CD14-positive monocyte (primary cell): ENCODE measurements at regions not wholly inside any gene's neighbourhood (a gene's known extent, or its start where the extent isn't known, plus 50 kb on each side); places are given as distances from the start of the nearest gene placed in this dataset.

ENCODE experiments used
- DNase-seq, 3 donors: peaks; one replicate each; pipeline ENCODE4 v3.0.0-alpha.2; 2011 to 2022
- H2AFZ ChIP-seq: 2 replicates; pipeline ENCODE4 v1.6.0; 2012; ENCODE audit warnings: mild to moderate bottlenecking, low read depth, low read length, inconsistent platforms; ENCODE audit not compliant: insufficient read depth, poor library complexity, severe bottlenecking
- H3K27ac ChIP-seq, 2 donors: 1 replicate in 1 of 2; 2 replicates in 1 of 2; pipeline ENCODE4 v1.5.1; 2012 to 2013; ENCODE audit warnings: low read length in 2 of 2, control low read depth in 1 of 2, inconsistent platforms in 1 of 2, low read depth in 1 of 2, mild to moderate bottlenecking in 1 of 2
- H3K27me3 ChIP-seq, 2 donors: one replicate each; pipeline versions ENCODE4 v1.6.0 to v1.6.1; 2011 to 2013; ENCODE audit warnings: low read length in 2 of 2; ENCODE audit not compliant: control insufficient read depth in 2 of 2, insufficient read depth in 2 of 2
- H3K36me3 ChIP-seq, 2 donors: replicated peaks in 1 of 2; 1 replicate in 1 of 2; 2 replicates in 1 of 2; pipeline versions ENCODE4 v1.5.1 to v1.6.1; 2012 to 2013; ENCODE audit warnings: low read length in 2 of 2, control low read depth in 1 of 2, inconsistent platforms in 1 of 2, mild to moderate bottlenecking in 1 of 2; ENCODE audit not compliant: insufficient read depth in 2 of 2, control insufficient read depth in 1 of 2
- H3K4me1 ChIP-seq, 2 donors: 1 replicate in 1 of 2; 2 replicates in 1 of 2; pipeline versions ENCODE4 v1.5.1 to v1.6.1; 2012 to 2013; ENCODE audit warnings: low read length in 2 of 2, control low read depth in 1 of 2, inconsistent platforms in 1 of 2, mild to moderate bottlenecking in 1 of 2, moderate library complexity in 1 of 2; ENCODE audit not compliant: insufficient read depth in 2 of 2, control insufficient read depth in 1 of 2
- H3K4me2 ChIP-seq: replicated peaks from 2 replicates; pipeline ENCODE3; 2012; ENCODE audit warnings: low read length, moderate library complexity, mild to moderate bottlenecking; ENCODE audit not compliant: poor library complexity, severe bottlenecking; ENCODE audit errors: extremely low read depth
- H3K4me3 ChIP-seq, 3 experiments: fragments of 200-600 bp in 1 of 3; sonication (generic) in 1 of 3; replicated peaks in 1 of 3; 1 replicate in 2 of 3; 2 replicates in 1 of 3; pipeline ENCODE4 v1.5.1; 2011 to 2013; ENCODE audit warnings: low read length in 3 of 3, mild to moderate bottlenecking in 3 of 3, control low read depth in 2 of 3, low read depth in 2 of 3, inconsistent platforms in 1 of 3, moderate library complexity in 1 of 3
- H3K79me2 ChIP-seq: 2 replicates; pipeline ENCODE4 v1.6.0; 2012; ENCODE audit warnings: mild to moderate bottlenecking, control low read depth, inconsistent platforms, low read length, moderate library complexity; ENCODE audit not compliant: insufficient read depth
- H3K9ac ChIP-seq: 2 replicates; pipeline ENCODE4 v1.6.0; 2017; ENCODE audit warnings: low read length, mild to moderate bottlenecking; ENCODE audit not compliant: insufficient read depth, poor library complexity, severe bottlenecking
- H3K9me3 ChIP-seq, 2 donors: replicated peaks in 1 of 2; 1 replicate in 1 of 2; 2 replicates in 1 of 2; pipeline versions ENCODE4 v1.5.1 to v1.6.1; 2012 to 2013; ENCODE audit warnings: low read length in 2 of 2, control low read depth in 1 of 2; ENCODE audit not compliant: control insufficient read depth in 1 of 2, insufficient read depth in 1 of 2
- H4K20me1 ChIP-seq: 2 replicates; pipeline ENCODE4 v1.6.0; 2012; ENCODE audit warnings: mild to moderate bottlenecking, low read length, control low read depth, moderate library complexity; ENCODE audit not compliant: insufficient read depth
- H3K27ac Mint-ChIP-seq, 7 donors: one replicate each; pipeline ENCODE4 v1.8.0; 2020; ENCODE audit warnings: mild to moderate bottlenecking in 7 of 7, mixed read lengths in 7 of 7, moderate library complexity in 6 of 7, inconsistent platforms in 2 of 7
- H3K27me3 Mint-ChIP-seq, 3 donors: one replicate each; pipeline ENCODE4 v1.8.0; 2021 to 2022; ENCODE audit warnings: low read depth in 3 of 3, mild to moderate bottlenecking in 3 of 3, mixed read lengths in 3 of 3, moderate library complexity in 3 of 3, inconsistent platforms in 1 of 3
- H3K36me3 Mint-ChIP-seq, 2 donors: one replicate each; pipeline ENCODE4 v1.8.0; 2020; ENCODE audit warnings: mixed read lengths in 2 of 2, inconsistent platforms in 1 of 2, mild to moderate bottlenecking in 1 of 2
- H3K4me1 Mint-ChIP-seq: one replicate; pipeline ENCODE4 v1.8.0; 2020; ENCODE audit warnings: mild to moderate bottlenecking, mixed read lengths
- H3K4me3 Mint-ChIP-seq, 2 donors: one replicate each; pipeline ENCODE4 v1.8.0; 2020; ENCODE audit warnings: mild to moderate bottlenecking in 2 of 2, mixed read lengths in 2 of 2, moderate library complexity in 1 of 2
- H3K9me3 Mint-ChIP-seq, 7 donors: one replicate each; pipeline ENCODE4 v1.8.0; 2020 to 2022; ENCODE audit warnings: mixed read lengths in 7 of 7, mild to moderate bottlenecking in 6 of 7, moderate library complexity in 6 of 7, inconsistent platforms in 2 of 7
- WGBS: methylation state at CpG from one replicate; pipeline ENCODE4 v1.1.5; 2013; ENCODE audit warnings: missing lambda C conversion rate; ENCODE audit not compliant: insufficient coverage; 5-methylcytosine and 5-hydroxymethylcytosine counted together
- intact Hi-C, 2 donors: fragments of 100-400 bp; cut with micrococcal nuclease; formaldehyde crosslinking; loops; one replicate each; pipeline versions ENCODE4 v1.15.0 to v1.15.1; 2023
- TF ChIP-seq, protein P1 (sequence below): fragments of 200-600 bp; IDR thresholded peaks from one replicate; pipeline ENCODE4 v1.8.0; 2022; ENCODE audit warnings: antibody characterized with exemption, mild to moderate bottlenecking

DNA sequence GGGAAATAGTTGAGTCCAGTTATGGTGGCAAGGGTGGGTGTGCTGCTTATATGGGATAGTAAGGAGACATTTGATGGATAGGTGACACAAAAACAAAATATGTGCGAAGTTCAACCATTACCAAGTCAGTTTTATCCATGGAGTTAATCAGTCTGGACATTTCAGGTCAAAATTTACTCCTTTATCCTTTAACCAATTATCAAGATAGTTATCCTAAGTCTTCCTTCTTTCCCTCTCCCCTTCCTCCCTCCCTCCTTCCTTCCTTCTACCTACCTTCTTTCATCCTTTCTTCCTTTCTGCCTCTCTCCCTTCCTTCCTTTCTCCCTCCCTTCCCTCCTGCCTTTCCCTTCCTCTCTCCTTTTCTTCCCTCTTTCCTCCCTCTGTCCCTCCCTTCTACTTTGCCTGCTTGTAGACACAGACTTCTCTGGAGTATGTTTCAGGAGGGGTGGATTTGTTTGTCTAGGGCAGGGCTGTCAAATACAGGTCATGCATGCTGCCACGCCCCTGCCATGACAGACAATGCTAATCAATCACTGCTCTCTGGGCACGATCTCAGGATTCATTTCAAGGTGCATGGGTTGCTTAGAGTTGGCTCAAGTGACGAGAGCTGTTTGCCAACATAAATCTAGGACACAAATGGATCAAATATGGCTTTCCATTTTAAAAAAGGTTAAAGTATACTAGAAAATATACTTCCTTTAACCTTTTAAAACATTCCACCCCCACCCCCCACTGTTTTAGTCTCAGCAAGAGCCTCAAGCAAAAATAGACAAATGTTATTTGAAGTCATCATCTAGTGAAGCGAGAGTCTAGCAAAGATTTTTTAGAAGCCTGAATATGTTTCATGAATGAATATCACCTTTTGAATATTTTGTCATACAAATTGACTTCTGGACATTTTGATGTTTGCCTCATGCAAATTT is 281.6 kb upstream of the CITED2 start:
- H3K4me3 ChIP-seq, result no peak overlapping the region
- no peak overlapping the region for H2AFZ ChIP-seq
- H3K4me1 ChIP-seq, result no peaks in the 10 kb centered on the region
- DNase-seq, result no peak
- H3K9me3 ChIP-seq, result no peaks in the 10 kb centered on the region
- H3K27me3 Mint-ChIP-seq, result peaks cover 0 to 2% (median 0%) of the 10 kb centered on the region in 3 donors
- H3K9me3 Mint-ChIP-seq, result peaks cover 0 to 3% (median 0%) of the 10 kb centered on the region in 7 donors
- H3K27me3 ChIP-seq, result no peaks in the 10 kb centered on the region
- TF ChIP-seq, protein P1, sequence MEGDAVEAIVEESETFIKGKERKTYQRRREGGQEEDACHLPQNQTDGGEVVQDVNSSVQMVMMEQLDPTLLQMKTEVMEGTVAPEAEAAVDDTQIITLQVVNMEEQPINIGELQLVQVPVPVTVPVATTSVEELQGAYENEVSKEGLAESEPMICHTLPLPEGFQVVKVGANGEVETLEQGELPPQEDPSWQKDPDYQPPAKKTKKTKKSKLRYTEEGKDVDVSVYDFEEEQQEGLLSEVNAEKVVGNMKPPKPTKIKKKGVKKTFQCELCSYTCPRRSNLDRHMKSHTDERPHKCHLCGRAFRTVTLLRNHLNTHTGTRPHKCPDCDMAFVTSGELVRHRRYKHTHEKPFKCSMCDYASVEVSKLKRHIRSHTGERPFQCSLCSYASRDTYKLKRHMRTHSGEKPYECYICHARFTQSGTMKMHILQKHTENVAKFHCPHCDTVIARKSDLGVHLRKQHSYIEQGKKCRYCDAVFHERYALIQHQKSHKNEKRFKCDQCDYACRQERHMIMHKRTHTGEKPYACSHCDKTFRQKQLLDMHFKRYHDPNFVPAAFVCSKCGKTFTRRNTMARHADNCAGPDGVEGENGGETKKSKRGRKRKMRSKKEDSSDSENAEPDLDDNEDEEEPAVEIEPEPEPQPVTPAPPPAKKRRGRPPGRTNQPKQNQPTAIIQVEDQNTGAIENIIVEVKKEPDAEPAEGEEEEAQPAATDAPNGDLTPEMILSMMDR, result no peak
- WGBS, result no CpG with 5 or more reads among the region's 5 CpGs
- H3K4me2 ChIP-seq, result no peak overlapping the region
- H3K4me1 Mint-ChIP-seq, result peaks cover 7% of the 10 kb centered on the region
- no peaks in the 10 kb centered on the region for H3K36me3 ChIP-seq
- no peaks in the 10 kb centered on the region for H3K36me3 Mint-ChIP-seq
- no peak overlapping the region for H3K9ac ChIP-seq
- intact Hi-C loops, result no loop called here
- no peak overlapping the region for H3K27ac ChIP-seq
- no peak overlapping the region for H3K4me3 Mint-ChIP-seq
- no peaks in the 10 kb centered on the region for H4K20me1 ChIP-seq
- H3K27ac Mint-ChIP-seq, result peak overlapping the region in 1 of 7 donors; percentile 56
- no peaks in the 10 kb centered on the region for H3K79me2 ChIP-seq

DNA sequence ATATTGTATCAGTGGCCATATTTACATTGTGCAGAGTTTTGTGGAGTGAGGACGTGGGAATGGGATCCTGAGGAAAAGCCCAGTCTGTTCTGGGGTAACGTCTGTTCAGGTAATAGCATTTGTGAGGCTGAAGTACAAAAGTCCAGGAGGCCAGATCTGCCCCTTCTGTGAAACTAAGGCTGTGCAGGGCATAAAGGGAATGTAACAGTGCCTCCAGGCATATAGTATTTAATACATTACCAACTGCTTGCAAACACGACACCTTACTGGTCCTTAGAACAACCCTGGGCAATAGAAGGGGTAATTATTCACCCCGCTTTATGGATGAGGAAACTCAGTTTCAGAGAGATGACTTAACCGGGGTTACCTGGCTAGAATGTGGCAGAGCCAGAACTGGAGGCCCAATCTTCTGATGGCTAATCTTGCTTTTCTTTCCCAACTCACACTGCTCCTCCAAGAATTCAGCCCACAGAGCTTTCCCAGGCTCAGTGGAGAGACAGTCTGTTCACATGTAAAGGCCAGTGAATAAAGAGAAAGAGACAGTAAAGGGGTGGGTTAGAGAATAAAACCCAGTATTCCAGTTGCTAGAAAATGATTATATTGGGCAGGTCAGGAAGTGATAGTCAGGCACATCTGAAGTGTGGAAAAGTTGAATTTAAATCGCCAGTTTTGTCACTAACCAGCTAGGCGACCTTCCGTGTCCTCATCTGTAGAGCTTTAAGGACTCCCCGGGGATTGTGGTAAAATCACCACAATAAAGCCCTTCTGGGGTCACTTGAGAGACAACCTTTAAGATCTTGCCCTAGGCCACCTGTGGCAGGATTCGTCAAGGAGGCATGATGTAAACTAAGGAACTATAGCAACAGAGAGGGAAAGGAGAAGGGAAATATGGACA is 280.7 kb upstream of the CITED2 start:
- 88% methylated on average over 8 of the region's 10 CpGs for WGBS

More for the DNA sequence above, 280.7 kb upstream of the CITED2 start:
- TF ChIP-seq, protein P1, result no peak
- no peaks in the 10 kb centered on the region for H3K36me3 ChIP-seq
- H3K9me3 Mint-ChIP-seq, result no peaks in the 10 kb centered on the region
- H3K9ac ChIP-seq, result no peak overlapping the region
- peaks cover 9% of the 10 kb centered on the region for H3K4me1 Mint-ChIP-seq
- no peak for DNase-seq
- H3K27ac Mint-ChIP-seq, result no peak overlapping the region
- intact Hi-C loops, result no loop called here
- no peak overlapping the region for H3K27ac ChIP-seq
- no peaks in the 10 kb centered on the region for H3K9me3 ChIP-seq
- H4K20me1 ChIP-seq, result no peaks in the 10 kb centered on the region
- no peaks in the 10 kb centered on the region for H3K27me3 ChIP-seq
- H3K27me3 Mint-ChIP-seq, result peaks cover 0 to 3% (median 2%) of the 10 kb centered on the region in 3 donors
- H3K4me3 Mint-ChIP-seq, result no peak overlapping the region
- no peak overlapping the region for H2AFZ ChIP-seq
- no peaks in the 10 kb centered on the region for H3K79me2 ChIP-seq
- H3K36me3 Mint-ChIP-seq, result no peaks in the 10 kb centered on the region
- no peak overlapping the region for H3K4me3 ChIP-seq
- H3K4me2 ChIP-seq, result no peak overlapping the region
- H3K4me1 ChIP-seq, result no peaks in the 10 kb centered on the region
